ENCODE measurements at regions not wholly inside any gene's neighbourhood (a gene's known extent, or its start where the extent isn't known, plus 50 kb on each side); places are given as distances from the start of the nearest gene placed in this dataset.

GRCh38 chr6:14652536-14652935 is 535.0 kb downstream of the CD83 start:
- Histone ChIP-seq H3K4me1 (peaks cover 10% of the 10 kb centered on the region), H3K27ac (no peak overlapping the region), H3K4me3 (no peak overlapping the region), H3K27me3 (no peaks in the 10 kb centered on the region), H3K36me3 (replicated peaks in 1 of 2; ENCODE audit: insufficient read depth in 1 of 2, low read depth in 2 of 2) (no peaks in the 10 kb centered on the region), H3K9me3 (no peaks in the 10 kb centered on the region)
- no peak for DNase-seq
- intact Hi-C loops (cut with DNase I): no loop called here
- no peak for TF ChIP-seq CTCF (IDR thresholded peaks at IDR 0.05)
- TF ChIP-seq POLR2A (IDR thresholded peaks at IDR 0.05): no peak
- no peak for ATAC-seq

GRCh38 chr6:14655201-14656061 is 537.9 kb downstream of the CD83 start:
- H3K36me3 ChIP-seq (replicated peaks in 1 of 2; ENCODE audit: insufficient read depth in 1 of 2, low read depth in 2 of 2): no peaks in the 10 kb centered on the region
- intact Hi-C loops (cut with DNase I): no loop called here
- H3K27ac ChIP-seq: no peak overlapping the region
- no peak for TF ChIP-seq POLR2A (IDR thresholded peaks at IDR 0.05)
- peaks cover 10% of the 10 kb centered on the region for H3K4me1 ChIP-seq
- DNase-seq (no peak), ATAC-seq (no peak)
- WGBS, 2 donors: 61 to 68% methylated on average over 16 of the region's 16 CpGs
- H3K9me3 ChIP-seq: no peaks in the 10 kb centered on the region
- H3K27me3 ChIP-seq: no peaks in the 10 kb centered on the region
- H3K4me3 ChIP-seq: no peak overlapping the region

- Histone ChIP-seq H3K4me3 (no peak overlapping the region), H3K36me3 (replicated peaks in 1 of 2; ENCODE audit: insufficient read depth in 1 of 2, low read depth in 2 of 2) (no peaks in the 10 kb centered on the region), H3K27me3 (no peaks in the 10 kb centered on the region), H3K9me3 (no peaks in the 10 kb centered on the region), H3K4me1 (peaks cover 10% of the 10 kb centered on the region), H3K27ac (no peak overlapping the region)
- ATAC-seq: no peak
- intact Hi-C loops (cut with DNase I): no loop called here
- DNase-seq: no peak
- WGBS, 2 donors: 37 to 38% methylated on average over 4 of the region's 4 CpGs
- TF ChIP-seq CTCF (IDR thresholded peaks at IDR 0.05): no peak
- no peak for TF ChIP-seq POLR2A (IDR thresholded peaks at IDR 0.05)
These were observed 538.5 kb downstream of the CD83 start for GRCh38 chr6:14656078-14656521.

GRCh38 chr6:14656649-14657048 is 539.1 kb downstream of the CD83 start:
- no peak for DNase-seq
- TF ChIP-seq CTCF (IDR thresholded peaks at IDR 0.05) (no peak), POLR2A (IDR thresholded peaks at IDR 0.05) (no peak)
- no peaks in the 10 kb centered on the region for H3K36me3 ChIP-seq (replicated peaks in 1 of 2; ENCODE audit: insufficient read depth in 1 of 2, low read depth in 2 of 2)
- WGBS, 2 donors: 36 to 59% methylated on average over 4 of the region's 4 CpGs
- H3K9me3 ChIP-seq: no peaks in the 10 kb centered on the region
- H3K27me3 ChIP-seq: no peaks in the 10 kb centered on the region
- no peak overlapping the region for H3K27ac ChIP-seq
- no peak for ATAC-seq
- intact Hi-C loops (cut with DNase I): no loop called here
- peaks cover 10% of the 10 kb centered on the region for H3K4me1 ChIP-seq
- H3K4me3 ChIP-seq: no peak overlapping the region

GRCh38 chr6:14658030-14658429 is 540.5 kb downstream of the CD83 start:
- Histone ChIP-seq H3K4me3 (no peak overlapping the region), H3K27me3 (no peaks in the 10 kb centered on the region), H3K27ac (no peak overlapping the region), H3K4me1 (no peaks in the 10 kb centered on the region), H3K9me3 (no peaks in the 10 kb centered on the region), H3K36me3 (replicated peaks in 1 of 2; ENCODE audit: insufficient read depth in 1 of 2, low read depth in 2 of 2) (no peaks in the 10 kb centered on the region)
- ATAC-seq (no peak), DNase-seq (no peak)
- TF ChIP-seq CTCF (IDR thresholded peaks at IDR 0.05): no peak
- intact Hi-C loops (cut with DNase I): no loop called here
- 69 to 82% methylated on average over 2 of the region's 2 CpGs for WGBS, 2 donors

All from body of pancreas (tissue), 4 donors.